ENCODE measurements at regions not wholly inside any gene's neighbourhood (a gene's known extent, or its start where the extent isn't known, plus 50 kb on each side); places are given as distances from the start of the nearest gene placed in this dataset.

DNA sequence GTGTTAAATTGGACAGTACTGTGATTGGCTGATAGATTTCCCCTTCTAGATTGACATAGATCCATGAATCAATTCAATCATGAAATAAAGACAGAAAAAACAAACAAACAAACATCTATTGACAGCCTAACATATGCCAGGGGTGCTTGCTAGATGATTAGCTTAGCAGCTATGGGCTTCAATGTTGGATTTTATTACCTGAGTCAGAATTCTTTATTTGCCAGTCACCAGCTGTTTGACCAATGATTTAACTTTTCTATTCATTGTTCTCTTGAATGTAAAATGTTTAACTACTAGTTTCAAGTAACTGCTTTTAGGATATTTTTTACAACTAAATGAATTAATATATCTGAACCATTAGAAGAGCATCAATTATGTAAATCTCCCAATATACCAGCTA is 901.3 kb upstream of the CITED2 start:
- no peak overlapping the region for H3K4me3 ChIP-seq (ENCODE audit: low read length)
- no peaks in the 10 kb centered on the region for H3K36me3 ChIP-seq (ENCODE audit: control insufficient read depth, insufficient read depth, low read length)

DNA sequence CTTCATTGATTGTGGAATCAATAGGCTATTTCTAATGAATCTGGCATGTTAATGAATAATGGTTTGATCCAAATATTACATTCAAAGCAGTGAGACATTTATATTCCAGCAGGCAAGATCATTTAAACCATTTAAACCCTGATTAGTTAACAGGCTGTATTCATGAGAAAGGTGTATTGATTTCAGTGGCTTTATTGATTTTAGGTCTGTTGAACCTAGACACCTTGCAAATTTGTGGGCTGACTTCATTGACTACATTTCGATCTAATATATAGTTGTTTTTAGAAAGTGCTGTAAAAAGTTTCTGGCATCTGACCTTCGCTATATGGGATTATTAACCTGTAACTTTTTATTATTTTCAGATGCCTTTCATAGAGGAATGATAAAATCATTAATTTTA is 900.1 kb upstream of the CITED2 start:
- H3K36me3 Mint-ChIP-seq (ENCODE audit: low read depth) = no peaks in the 10 kb centered on the region
- 100% methylated on average over 1 of the region's 2 CpGs for WGBS, 2 experiments (ENCODE audit: insufficient coverage in 1 of 2, insufficient read length in 1 of 2)
- H3K27me3 Mint-ChIP-seq (ENCODE audit: insufficient read depth) = no peaks in the 10 kb centered on the region

More for the DNA sequence above, 901.3 kb upstream of the CITED2 start:
- Histone ChIP-seq H3K9ac (ENCODE audit: extremely low read depth, low read length, poor library complexity, severe bottlenecking) (no peak overlapping the region), H3K27ac (ENCODE audit: low read depth, low read length) (no peak overlapping the region), H3K4me1 (ENCODE audit: control insufficient read depth, insufficient read depth, low read length) (no peaks in the 10 kb centered on the region), H3K9me3 (ENCODE audit: control insufficient read depth, low read length) (no peaks in the 10 kb centered on the region), H3K27me3 (ENCODE audit: control insufficient read depth, insufficient read depth, low read length, poor library complexity, severe bottlenecking) (no peaks in the 10 kb centered on the region)
- Mint-ChIP-seq H3K36me3 (ENCODE audit: low read depth) (no peaks in the 10 kb centered on the region), H3K4me1 (peaks cover 2% of the 10 kb centered on the region), H3K27me3 (ENCODE audit: insufficient read depth) (no peaks in the 10 kb centered on the region), H3K4me3 (no peak overlapping the region), H3K27ac (no peak overlapping the region), H3K9me3 (no peaks in the 10 kb centered on the region)
- DNase-seq = no peak
- TF ChIP-seq, protein P1, sequence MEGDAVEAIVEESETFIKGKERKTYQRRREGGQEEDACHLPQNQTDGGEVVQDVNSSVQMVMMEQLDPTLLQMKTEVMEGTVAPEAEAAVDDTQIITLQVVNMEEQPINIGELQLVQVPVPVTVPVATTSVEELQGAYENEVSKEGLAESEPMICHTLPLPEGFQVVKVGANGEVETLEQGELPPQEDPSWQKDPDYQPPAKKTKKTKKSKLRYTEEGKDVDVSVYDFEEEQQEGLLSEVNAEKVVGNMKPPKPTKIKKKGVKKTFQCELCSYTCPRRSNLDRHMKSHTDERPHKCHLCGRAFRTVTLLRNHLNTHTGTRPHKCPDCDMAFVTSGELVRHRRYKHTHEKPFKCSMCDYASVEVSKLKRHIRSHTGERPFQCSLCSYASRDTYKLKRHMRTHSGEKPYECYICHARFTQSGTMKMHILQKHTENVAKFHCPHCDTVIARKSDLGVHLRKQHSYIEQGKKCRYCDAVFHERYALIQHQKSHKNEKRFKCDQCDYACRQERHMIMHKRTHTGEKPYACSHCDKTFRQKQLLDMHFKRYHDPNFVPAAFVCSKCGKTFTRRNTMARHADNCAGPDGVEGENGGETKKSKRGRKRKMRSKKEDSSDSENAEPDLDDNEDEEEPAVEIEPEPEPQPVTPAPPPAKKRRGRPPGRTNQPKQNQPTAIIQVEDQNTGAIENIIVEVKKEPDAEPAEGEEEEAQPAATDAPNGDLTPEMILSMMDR (conservative IDR thresholded peaks at IDR 0.05) = no peak

DNA sequence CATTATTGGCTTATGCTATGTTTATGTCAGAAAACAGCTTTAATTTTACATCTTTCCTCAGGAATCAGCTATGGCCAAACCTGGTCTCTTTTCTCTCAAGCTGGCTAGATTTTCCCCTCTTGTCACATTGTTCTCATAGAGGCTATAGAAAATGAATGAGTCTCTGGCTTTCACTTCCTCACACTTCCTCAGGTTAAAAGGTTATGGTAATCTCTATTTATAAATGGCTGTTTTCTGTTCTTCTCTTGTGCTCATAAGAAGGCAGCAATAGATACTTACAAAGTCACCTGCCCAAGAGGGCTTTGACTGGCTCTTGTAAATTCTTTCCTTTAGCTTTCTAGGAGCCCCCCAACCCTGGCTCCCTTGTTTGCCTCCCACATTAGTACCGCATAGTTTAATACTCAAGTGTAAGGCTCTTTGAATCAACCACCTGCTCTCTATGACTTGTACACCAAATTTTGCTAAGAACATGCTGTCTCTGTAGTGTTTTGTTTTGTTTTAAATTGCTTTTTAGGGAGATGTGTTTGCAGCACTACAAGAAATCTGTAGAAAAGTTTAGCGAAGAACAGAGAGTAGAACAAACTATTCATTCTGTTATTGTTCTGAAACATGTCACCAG is 897.4 kb upstream of the CITED2 start:
- Histone ChIP-seq H3K4me1 (ENCODE audit: control insufficient read depth, insufficient read depth, low read length) (no peaks in the 10 kb centered on the region), H3K9me3 (ENCODE audit: control insufficient read depth, low read length) (peaks cover 14% of the 10 kb centered on the region), H3K27ac (ENCODE audit: low read depth, low read length) (no peak overlapping the region), H3K36me3 (ENCODE audit: control insufficient read depth, insufficient read depth, low read length) (no peaks in the 10 kb centered on the region), H3K9ac (ENCODE audit: extremely low read depth, low read length, poor library complexity, severe bottlenecking) (no peak overlapping the region), H3K27me3 (ENCODE audit: control insufficient read depth, insufficient read depth, low read length, poor library complexity, severe bottlenecking) (no peaks in the 10 kb centered on the region), H3K4me3 (ENCODE audit: low read length) (no peak overlapping the region)
- H3K27ac Mint-ChIP-seq = no peak overlapping the region
- H3K27me3 Mint-ChIP-seq (ENCODE audit: insufficient read depth) = no peaks in the 10 kb centered on the region
- 86 to 100% methylated on average over 1 to 2 of the region's 2 CpGs for WGBS, 2 experiments (ENCODE audit: insufficient coverage in 1 of 2, insufficient read length in 1 of 2)
- peaks cover 5% of the 10 kb centered on the region for H3K9me3 Mint-ChIP-seq
- H3K4me3 Mint-ChIP-seq = no peak overlapping the region
- TF ChIP-seq, protein P1 (conservative IDR thresholded peaks at IDR 0.05) = no peak
- H3K4me1 Mint-ChIP-seq = peaks cover 2% of the 10 kb centered on the region
- H3K36me3 Mint-ChIP-seq (ENCODE audit: low read depth) = no peaks in the 10 kb centered on the region
- no peak for DNase-seq

More for the DNA sequence above, 900.1 kb upstream of the CITED2 start:
- Histone ChIP-seq H3K4me1 (ENCODE audit: control insufficient read depth, insufficient read depth, low read length) (no peaks in the 10 kb centered on the region), H3K9ac (ENCODE audit: extremely low read depth, low read length, poor library complexity, severe bottlenecking) (no peak overlapping the region), H3K36me3 (ENCODE audit: control insufficient read depth, insufficient read depth, low read length) (no peaks in the 10 kb centered on the region), H3K4me3 (ENCODE audit: low read length) (no peak overlapping the region), H3K27ac (ENCODE audit: low read depth, low read length) (no peak overlapping the region), H3K9me3 (ENCODE audit: control insufficient read depth, low read length) (no peaks in the 10 kb centered on the region), H3K27me3 (ENCODE audit: control insufficient read depth, insufficient read depth, low read length, poor library complexity, severe bottlenecking) (no peaks in the 10 kb centered on the region)
- Mint-ChIP-seq H3K4me3 (no peak overlapping the region), H3K4me1 (peaks cover 2% of the 10 kb centered on the region), H3K9me3 (no peaks in the 10 kb centered on the region), H3K27ac (no peak overlapping the region)
- TF ChIP-seq, protein P1 (conservative IDR thresholded peaks at IDR 0.05) = no peak
- DNase-seq = no peak

All from endodermal cell (in vitro differentiated cells).